ENCODE measurements at regions not wholly inside any gene's neighbourhood (a gene's known extent, or its start where the extent isn't known, plus 50 kb on each side); places are given as distances from the start of the nearest gene placed in this dataset.
"Not testable (repeated sequence)": the region's sequence is repeated elsewhere in the genome, so short reads cannot be mapped to it uniquely, and the experiment has no call there.

DNA sequence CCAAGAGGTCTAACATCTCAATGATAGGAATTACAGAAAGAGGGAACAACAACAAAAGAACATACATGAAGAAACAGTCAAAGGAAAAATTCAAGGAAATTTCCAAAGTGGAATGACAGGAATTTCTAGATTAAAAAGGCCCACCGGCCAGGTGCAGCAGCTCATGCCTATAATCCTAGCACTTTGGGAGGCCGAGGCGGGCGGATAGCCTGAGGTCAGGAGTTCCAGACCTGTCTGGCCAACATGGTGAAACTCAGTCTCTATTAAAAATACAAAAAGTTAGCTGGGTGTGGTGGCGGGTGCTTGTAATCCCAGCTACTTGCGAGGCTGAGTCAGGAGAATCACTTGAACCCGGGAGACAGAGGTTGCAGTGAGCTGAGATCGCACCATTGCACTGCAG, 277.2 kb upstream of the AMIGO2 start:
- not testable (repeated sequence) for TF ChIP-seq CTCF, POLR2A (IDR thresholded peaks at IDR 0.05)
